ENCODE measurements at regions not wholly inside any gene's neighbourhood (a gene's known extent, or its start where the extent isn't known, plus 50 kb on each side); places are given as distances from the start of the nearest gene placed in this dataset.
A peak's percentile ranks its signal among the peaks of the same experiment; 100 is the strongest.

DNA sequence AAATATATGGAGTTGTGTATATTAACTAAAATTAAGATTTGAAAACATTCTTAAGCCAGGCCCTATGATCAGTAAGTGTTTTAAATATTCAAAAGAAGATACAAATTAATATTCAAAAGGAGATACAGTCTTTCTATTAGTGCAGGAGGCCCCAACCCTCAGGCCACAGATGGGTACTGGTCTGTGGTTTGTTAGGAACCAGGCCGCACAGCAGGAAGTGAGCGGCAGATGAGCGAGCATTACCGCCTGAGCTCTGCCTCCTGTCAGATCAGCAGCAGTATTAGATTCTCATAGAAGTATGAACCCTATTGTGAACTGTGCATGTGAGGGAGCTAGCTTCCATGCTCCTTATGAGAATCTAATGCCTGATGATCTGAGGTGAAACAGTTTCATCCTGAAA, 232.9 kb downstream of the FOXO1 start:
- 0% methylated on average over 1 of the region's 4 CpGs for WGBS (ENCODE audit: insufficient coverage)
- H3K9me3 ChIP-seq (replicated peaks in 1 of 2; ENCODE audit: control insufficient read depth in 1 of 2, insufficient read depth in 1 of 2, low read length in 2 of 2): no peaks in the 10 kb centered on the region
- H3K4me1 ChIP-seq (ENCODE audit: control insufficient read depth in 1 of 2, insufficient read depth in 2 of 2, low read length in 2 of 2): peaks cover 22 to 24% of the 10 kb centered on the region in 2 donors
- H3K4me3 Mint-ChIP-seq: no peak overlapping the region
- no peak overlapping the region for H3K4me3 ChIP-seq (replicated peaks in 1 of 3; ENCODE audit: low read depth in 2 of 3, low read length in 3 of 3)
- no peaks in the 10 kb centered on the region for H4K20me1 ChIP-seq (ENCODE audit: insufficient read depth, low read length)
- no peaks in the 10 kb centered on the region for H3K27me3 ChIP-seq (ENCODE audit: control insufficient read depth in 2 of 2, insufficient read depth in 2 of 2, low read length in 2 of 2)
- H3K9ac ChIP-seq (ENCODE audit: insufficient read depth, low read length, poor library complexity, severe bottlenecking): no peak overlapping the region
- peaks cover 0 to 4% (median 0%) of the 10 kb centered on the region in 3 donors for H3K27me3 Mint-ChIP-seq (ENCODE audit: low read depth in 3 of 3)
- H3K27ac ChIP-seq (ENCODE audit: low read depth in 1 of 2, low read length in 2 of 2): no peak overlapping the region
- intact Hi-C loops (cut with micrococcal nuclease): no loop called here
- peak in 1 of 3 donors; percentile 24 for DNase-seq
- H3K36me3 ChIP-seq (replicated peaks in 1 of 2; ENCODE audit: control insufficient read depth in 1 of 2, insufficient read depth in 2 of 2, low read length in 2 of 2): no peaks in the 10 kb centered on the region
- H3K36me3 Mint-ChIP-seq: peaks cover 0 to 3% of the 10 kb centered on the region in 2 donors
- H3K27ac Mint-ChIP-seq: peak overlapping the region in 2 of 7 donors; percentile 63 to 69
- H3K79me2 ChIP-seq (ENCODE audit: insufficient read depth, low read length): no peaks in the 10 kb centered on the region
- H3K4me2 ChIP-seq (replicated peaks; ENCODE audit: extremely low read depth, low read length, poor library complexity, severe bottlenecking): no peak overlapping the region
- no peak overlapping the region for H2AFZ ChIP-seq (ENCODE audit: insufficient read depth, low read depth, low read length, poor library complexity, severe bottlenecking)
- peaks cover 0 to 3% (median 0%) of the 10 kb centered on the region in 7 donors for H3K9me3 Mint-ChIP-seq
- peaks cover 38% of the 10 kb centered on the region for H3K4me1 Mint-ChIP-seq
- no peak for TF ChIP-seq CTCF (IDR thresholded peaks at IDR 0.05)

- Histone ChIP-seq H3K27me3 (ENCODE audit: control insufficient read depth in 2 of 2, insufficient read depth in 2 of 2, low read length in 2 of 2) (no peaks in the 10 kb centered on the region), H2AFZ (ENCODE audit: insufficient read depth, low read depth, low read length, poor library complexity, severe bottlenecking) (no peak overlapping the region), H3K4me3 (replicated peaks in 1 of 3; ENCODE audit: low read depth in 2 of 3, low read length in 3 of 3) (no peak overlapping the region), H3K79me2 (ENCODE audit: insufficient read depth, low read length) (no peaks in the 10 kb centered on the region), H3K9ac (ENCODE audit: insufficient read depth, low read length, poor library complexity, severe bottlenecking) (no peak overlapping the region), H3K4me1 (ENCODE audit: control insufficient read depth in 1 of 2, insufficient read depth in 2 of 2, low read length in 2 of 2) (peaks cover 10 to 12% of the 10 kb centered on the region in 2 donors), H4K20me1 (ENCODE audit: insufficient read depth, low read length) (no peaks in the 10 kb centered on the region), H3K4me2 (replicated peaks; ENCODE audit: extremely low read depth, low read length, poor library complexity, severe bottlenecking) (no peak overlapping the region), H3K27ac (ENCODE audit: low read depth in 1 of 2, low read length in 2 of 2) (no peak overlapping the region), H3K9me3 (replicated peaks in 1 of 2; ENCODE audit: control insufficient read depth in 1 of 2, insufficient read depth in 1 of 2, low read length in 2 of 2) (no peaks in the 10 kb centered on the region), H3K36me3 (replicated peaks in 1 of 2; ENCODE audit: control insufficient read depth in 1 of 2, insufficient read depth in 2 of 2, low read length in 2 of 2) (no peaks in the 10 kb centered on the region)
- Mint-ChIP-seq H3K27me3 (ENCODE audit: low read depth in 3 of 3) (peaks cover 0 to 4% (median 0%) of the 10 kb centered on the region in 3 donors), H3K27ac (peak overlapping the region in 1 of 7 donors; percentile 28), H3K9me3 (peaks cover 0 to 3% (median 0%) of the 10 kb centered on the region in 7 donors), H3K36me3 (peaks cover 0 to 3% of the 10 kb centered on the region in 2 donors), H3K4me3 (no peak overlapping the region), H3K4me1 (peaks cover 36% of the 10 kb centered on the region)
- WGBS (ENCODE audit: insufficient coverage): 100% methylated on average over 1 of the region's 4 CpGs
- DNase-seq: no peak
- TF ChIP-seq CTCF (IDR thresholded peaks at IDR 0.05): no peak
- intact Hi-C loops (cut with micrococcal nuclease): no loop called here
Measured at GRCh38 chr13:40434516-40435397, 231.7 kb downstream of the FOXO1 start.
